Stimulated activated effector memory CD8-positive, alpha-beta T cell treated with anti-CD3 and anti-CD28 coated beads, Interleukin-12 subunit alpha, Interleukin-12 subunit beta, amount 100 ng/mL, for 72 hours (primary cell): ENCODE measurements at regions not wholly inside any gene's neighbourhood (a gene's known extent, or its start where the extent isn't known, plus 50 kb on each side); places are given as distances from the start of the nearest gene placed in this dataset.

Source experiments
- ATAC-seq: fragments of 150-1000 bp; cut with Tn5 transposase; 2 replicates; pipeline ENCODE4 v1.10.0; 2021
- DNase-seq, 2 donors: peaks; one replicate each; pipeline ENCODE4 v3.0.0; 2021 to 2022; ENCODE audit warnings: low spot score in 2 of 2
- H3K27ac Mint-ChIP-seq: one replicate; pipeline ENCODE4 v1.8.0; 2022; ENCODE audit warnings: mild to moderate bottlenecking, mixed read lengths
- H3K36me3 Mint-ChIP-seq: one replicate; pipeline ENCODE4 v1.8.0; 2022; ENCODE audit warnings: mild to moderate bottlenecking, mixed read lengths
- H3K4me1 Mint-ChIP-seq: one replicate; pipeline ENCODE4 v1.8.0; 2022; ENCODE audit warnings: mixed read lengths
- H3K4me3 Mint-ChIP-seq: one replicate; pipeline ENCODE4 v1.8.0; 2022; ENCODE audit warnings: mild to moderate bottlenecking, mixed read lengths
- H3K9me3 Mint-ChIP-seq: one replicate; pipeline ENCODE4 v1.8.0; 2022; ENCODE audit warnings: mixed read lengths

GRCh38 chr9:100686420-100686819 is 108.5 kb downstream of the CAVIN4 start:
- peaks cover 9% of the 10 kb centered on the region for H3K4me1 Mint-ChIP-seq
- no peak for DNase-seq
- H3K36me3 Mint-ChIP-seq, result no peaks in the 10 kb centered on the region
- no peak for ATAC-seq
- no peak overlapping the region for H3K4me3 Mint-ChIP-seq
- no peak overlapping the region for H3K27ac Mint-ChIP-seq
- peaks cover 2% of the 10 kb centered on the region for H3K9me3 Mint-ChIP-seq

- peaks cover 9% of the 10 kb centered on the region for H3K4me1 Mint-ChIP-seq
- peaks cover 2% of the 10 kb centered on the region for H3K9me3 Mint-ChIP-seq
- DNase-seq, result no peak
- H3K36me3 Mint-ChIP-seq, result no peaks in the 10 kb centered on the region
- no peak overlapping the region for H3K4me3 Mint-ChIP-seq
- H3K27ac Mint-ChIP-seq, result no peak overlapping the region
- peak; percentile 51 for ATAC-seq
Measured at GRCh38 chr9:100689635-100690034, 111.8 kb downstream of the CAVIN4 start.

- Mint-ChIP-seq H3K27ac (no peak overlapping the region), H3K9me3 (peaks cover 2% of the 10 kb centered on the region), H3K4me3 (no peak overlapping the region), H3K36me3 (no peaks in the 10 kb centered on the region), H3K4me1 (peaks cover 9% of the 10 kb centered on the region)
- no peak for ATAC-seq
- DNase-seq, result no peak
Measured at GRCh38 chr9:100690438-100690837, 112.6 kb downstream of the CAVIN4 start.

- H3K36me3 Mint-ChIP-seq, result no peaks in the 10 kb centered on the region
- no peak overlapping the region for H3K27ac Mint-ChIP-seq
- DNase-seq (no peak), ATAC-seq (no peak)
- no peaks in the 10 kb centered on the region for H3K4me1 Mint-ChIP-seq
- no peak overlapping the region for H3K4me3 Mint-ChIP-seq
- no peaks in the 10 kb centered on the region for H3K9me3 Mint-ChIP-seq
Measured at GRCh38 chr9:100697339-100697738, 119.5 kb downstream of the CAVIN4 start.

GRCh38 chr9:100698945-100699344 is 121.1 kb downstream of the CAVIN4 start:
- Mint-ChIP-seq H3K4me3 (no peak overlapping the region), H3K4me1 (no peaks in the 10 kb centered on the region), H3K27ac (no peak overlapping the region), H3K36me3 (no peaks in the 10 kb centered on the region), H3K9me3 (no peaks in the 10 kb centered on the region)
- DNase-seq, result no peak
- no peak for ATAC-seq

- Mint-ChIP-seq H3K9me3 (no peaks in the 10 kb centered on the region), H3K4me3 (no peak overlapping the region), H3K4me1 (no peaks in the 10 kb centered on the region), H3K27ac (no peak overlapping the region), H3K36me3 (no peaks in the 10 kb centered on the region)
- ATAC-seq, result no peak
- DNase-seq, result no peak
Measured at GRCh38 chr9:100699668-100700067, 121.8 kb downstream of the CAVIN4 start.

GRCh38 chr9:100700689-100701318 is 122.9 kb downstream of the CAVIN4 start:
- Mint-ChIP-seq H3K27ac (no peak overlapping the region), H3K36me3 (no peaks in the 10 kb centered on the region), H3K4me1 (no peaks in the 10 kb centered on the region), H3K4me3 (no peak overlapping the region), H3K9me3 (no peaks in the 10 kb centered on the region)
- DNase-seq (no peak), ATAC-seq (no peak)

GRCh38 chr9:100714372-100715099 is 136.7 kb downstream of the CAVIN4 start:
- no peak overlapping the region for H3K27ac Mint-ChIP-seq
- no peaks in the 10 kb centered on the region for H3K36me3 Mint-ChIP-seq
- H3K4me3 Mint-ChIP-seq, result no peak overlapping the region
- DNase-seq, result peak; percentile 10 to 66
- H3K4me1 Mint-ChIP-seq, result no peaks in the 10 kb centered on the region
- H3K9me3 Mint-ChIP-seq, result peaks cover 3% of the 10 kb centered on the region
- no peak for ATAC-seq

- H3K4me3 Mint-ChIP-seq, result no peak overlapping the region
- H3K27ac Mint-ChIP-seq, result no peak overlapping the region
- H3K9me3 Mint-ChIP-seq, result peaks cover 3% of the 10 kb centered on the region
- H3K36me3 Mint-ChIP-seq, result no peaks in the 10 kb centered on the region
- no peak for ATAC-seq
- no peak for DNase-seq
- no peaks in the 10 kb centered on the region for H3K4me1 Mint-ChIP-seq
Measured at GRCh38 chr9:100715100-100715380, 137.2 kb downstream of the CAVIN4 start.

GRCh38 chr9:100718717-100719116 is 140.8 kb downstream of the CAVIN4 start:
- Mint-ChIP-seq H3K4me1 (no peaks in the 10 kb centered on the region), H3K9me3 (no peaks in the 10 kb centered on the region), H3K36me3 (no peaks in the 10 kb centered on the region), H3K4me3 (no peak overlapping the region), H3K27ac (no peak overlapping the region)
- ATAC-seq, result no peak
- no peak for DNase-seq

- Mint-ChIP-seq H3K9me3 (no peaks in the 10 kb centered on the region), H3K4me1 (no peaks in the 10 kb centered on the region), H3K27ac (no peak overlapping the region), H3K4me3 (no peak overlapping the region), H3K36me3 (no peaks in the 10 kb centered on the region)
- DNase-seq (no peak), ATAC-seq (no peak)
Measured at GRCh38 chr9:100720922-100721321, 143.0 kb downstream of the CAVIN4 start.

GRCh38 chr9:100724886-100725285 is 147.0 kb downstream of the CAVIN4 start:
- ATAC-seq, result no peak
- Mint-ChIP-seq H3K4me3 (no peak overlapping the region), H3K9me3 (no peaks in the 10 kb centered on the region), H3K36me3 (no peaks in the 10 kb centered on the region), H3K4me1 (no peaks in the 10 kb centered on the region), H3K27ac (no peak overlapping the region)
- DNase-seq, result no peak

- Mint-ChIP-seq H3K36me3 (no peaks in the 10 kb centered on the region), H3K4me3 (no peak overlapping the region), H3K4me1 (no peaks in the 10 kb centered on the region), H3K9me3 (no peaks in the 10 kb centered on the region), H3K27ac (no peak overlapping the region)
- DNase-seq, result no peak
- no peak for ATAC-seq
Measured at GRCh38 chr9:100725371-100725770, 147.5 kb downstream of the CAVIN4 start.

GRCh38 chr9:100729336-100729895 is 151.5 kb downstream of the CAVIN4 start:
- Mint-ChIP-seq H3K36me3 (no peaks in the 10 kb centered on the region), H3K4me3 (no peak overlapping the region), H3K9me3 (peaks cover 4% of the 10 kb centered on the region), H3K27ac (no peak overlapping the region), H3K4me1 (no peaks in the 10 kb centered on the region)
- DNase-seq (no peak), ATAC-seq (no peak)

- H3K36me3 Mint-ChIP-seq, result no peaks in the 10 kb centered on the region
- no peak overlapping the region for H3K4me3 Mint-ChIP-seq
- H3K4me1 Mint-ChIP-seq, result no peaks in the 10 kb centered on the region
- ATAC-seq, result no peak
- DNase-seq, result no peak
- H3K27ac Mint-ChIP-seq, result no peak overlapping the region
- H3K9me3 Mint-ChIP-seq, result peaks cover 4% of the 10 kb centered on the region
Measured at GRCh38 chr9:100730086-100730485, 152.2 kb downstream of the CAVIN4 start.

- H3K4me3 Mint-ChIP-seq, result no peak overlapping the region
- H3K36me3 Mint-ChIP-seq, result no peaks in the 10 kb centered on the region
- peak; percentile 8 for ATAC-seq
- no peaks in the 10 kb centered on the region for H3K4me1 Mint-ChIP-seq
- H3K9me3 Mint-ChIP-seq, result peaks cover 4% of the 10 kb centered on the region
- no peak for DNase-seq
- no peak overlapping the region for H3K27ac Mint-ChIP-seq
Measured at GRCh38 chr9:100731038-100731556, 153.2 kb downstream of the CAVIN4 start.
